ENCODE measurements at regions not wholly inside any gene's neighbourhood (a gene's known extent, or its start where the extent isn't known, plus 50 kb on each side); places are given as distances from the start of the nearest gene placed in this dataset.

GRCh38 chr6:80535914-80536565, 429.6 kb downstream of the BCKDHB start:
- TF ChIP-seq POLR2A (IDR thresholded peaks at IDR 0.05; ENCODE audit: low read depth, low read length) = no peak
- TF ChIP-seq, protein P1, sequence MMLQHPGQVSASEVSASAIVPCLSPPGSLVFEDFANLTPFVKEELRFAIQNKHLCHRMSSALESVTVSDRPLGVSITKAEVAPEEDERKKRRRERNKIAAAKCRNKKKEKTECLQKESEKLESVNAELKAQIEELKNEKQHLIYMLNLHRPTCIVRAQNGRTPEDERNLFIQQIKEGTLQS (IDR thresholded peaks at IDR 0.05; ENCODE audit: borderline replicate concordance, extremely low read depth, low read depth, low read length) = no peak
- TF ChIP-seq CTCF (IDR thresholded peaks at IDR 0.05 in 2 of 3, conservative IDR thresholded peaks at IDR 0.05 in 1 of 3; ENCODE audit: control insufficient read depth in 2 of 3, extremely low read depth in 1 of 3, insufficient read depth in 1 of 3, low read depth in 3 of 3, low read length in 3 of 3) = no peak
- TF ChIP-seq SMC3 (IDR thresholded peaks at IDR 0.05; ENCODE audit: borderline replicate concordance, low read length) = no peak
- no peak for TF ChIP-seq ZNF622 (IDR thresholded peaks at IDR 0.05)
- TF ChIP-seq JUNB (IDR thresholded peaks at IDR 0.05) = no peak
- no peak for TF ChIP-seq RCOR1 (conservative IDR thresholded peaks at IDR 0.05; ENCODE audit: low read depth, low read length)
- no peak for TF ChIP-seq KLF5 (IDR thresholded peaks at IDR 0.05; ENCODE audit: partially characterized antibody)
- no peak for TF ChIP-seq ZNF24 (IDR thresholded peaks at IDR 0.05)
- no peak for TF ChIP-seq TARDBP (IDR thresholded peaks at IDR 0.05; ENCODE audit: borderline replicate concordance)
- TF ChIP-seq MEF2A (IDR thresholded peaks at IDR 0.05; ENCODE audit: insufficient read depth, low read depth, low read length) = no peak
- no peak for TF ChIP-seq EZH2 (IDR thresholded peaks at IDR 0.05; ENCODE audit: borderline replicate concordance, control insufficient read depth, low read depth, low read length)
- TF ChIP-seq SMAD5 (IDR thresholded peaks at IDR 0.05; ENCODE audit: low read depth) = no peak
- TF ChIP-seq SIN3A (IDR thresholded peaks at IDR 0.05; ENCODE audit: low read depth, low read length) = no peak
